HFFc6 (cell line): ENCODE measurements at regions not wholly inside any gene's neighbourhood (a gene's known extent, or its start where the extent isn't known, plus 50 kb on each side); places are given as distances from the start of the nearest gene placed in this dataset.

Source experiments
- DNase-seq: peaks from one replicate; pipeline ENCODE4 v3.0.0-alpha.2; 2018
- H3K27ac Mint-ChIP-seq: 2 replicates; pipeline ENCODE4 v1.8.0; 2020; ENCODE audit warnings: mild to moderate bottlenecking, mixed read lengths
- H3K27me3 Mint-ChIP-seq: 2 replicates; pipeline ENCODE4 v1.8.0; 2021; ENCODE audit warnings: mild to moderate bottlenecking, moderate library complexity, mixed read lengths; ENCODE audit not compliant: insufficient read depth
- H3K36me3 Mint-ChIP-seq: 2 replicates; pipeline ENCODE4 v1.8.0; 2021; ENCODE audit warnings: low read depth, mixed read lengths
- H3K4me1 Mint-ChIP-seq: 2 replicates; pipeline ENCODE4 v1.8.0; 2020; ENCODE audit warnings: low read depth, mixed read lengths
- H3K4me3 Mint-ChIP-seq: 2 replicates; pipeline ENCODE4 v1.8.0; 2020; ENCODE audit warnings: mild to moderate bottlenecking, moderate library complexity, mixed read lengths
- H3K9me3 Mint-ChIP-seq: 2 replicates; pipeline ENCODE4 v1.8.0; 2020; ENCODE audit warnings: mild to moderate bottlenecking, mixed read lengths
- TF ChIP-seq, protein P1 (sequence below): fragments of 200-600 bp; sonication (generic); IDR thresholded peaks from 2 replicates; pipeline ENCODE4 v1.5.0; 2021; ENCODE audit warnings: antibody characterized with exemption, mild to moderate bottlenecking

GRCh38 chr9:106309925-106310324 is 553.0 kb upstream of the ZNF462 start:
- Mint-ChIP-seq H3K27me3 (no peaks in the 10 kb centered on the region), H3K27ac (no peak overlapping the region), H3K4me1 (no peaks in the 10 kb centered on the region), H3K4me3 (no peak overlapping the region), H3K36me3 (0 out of 2 replicates have a peak, but pooled peaks cover 4% of the 10 kb centered on the region), H3K9me3 (peaks cover 41% of the 10 kb centered on the region)
- no peak for DNase-seq
- TF ChIP-seq, protein P1, sequence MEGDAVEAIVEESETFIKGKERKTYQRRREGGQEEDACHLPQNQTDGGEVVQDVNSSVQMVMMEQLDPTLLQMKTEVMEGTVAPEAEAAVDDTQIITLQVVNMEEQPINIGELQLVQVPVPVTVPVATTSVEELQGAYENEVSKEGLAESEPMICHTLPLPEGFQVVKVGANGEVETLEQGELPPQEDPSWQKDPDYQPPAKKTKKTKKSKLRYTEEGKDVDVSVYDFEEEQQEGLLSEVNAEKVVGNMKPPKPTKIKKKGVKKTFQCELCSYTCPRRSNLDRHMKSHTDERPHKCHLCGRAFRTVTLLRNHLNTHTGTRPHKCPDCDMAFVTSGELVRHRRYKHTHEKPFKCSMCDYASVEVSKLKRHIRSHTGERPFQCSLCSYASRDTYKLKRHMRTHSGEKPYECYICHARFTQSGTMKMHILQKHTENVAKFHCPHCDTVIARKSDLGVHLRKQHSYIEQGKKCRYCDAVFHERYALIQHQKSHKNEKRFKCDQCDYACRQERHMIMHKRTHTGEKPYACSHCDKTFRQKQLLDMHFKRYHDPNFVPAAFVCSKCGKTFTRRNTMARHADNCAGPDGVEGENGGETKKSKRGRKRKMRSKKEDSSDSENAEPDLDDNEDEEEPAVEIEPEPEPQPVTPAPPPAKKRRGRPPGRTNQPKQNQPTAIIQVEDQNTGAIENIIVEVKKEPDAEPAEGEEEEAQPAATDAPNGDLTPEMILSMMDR: no peak

- H3K4me3 Mint-ChIP-seq: no peak overlapping the region
- TF ChIP-seq, protein P1: no peak
- peaks cover 36% of the 10 kb centered on the region for H3K9me3 Mint-ChIP-seq
- no peak for DNase-seq
- no peaks in the 10 kb centered on the region for H3K4me1 Mint-ChIP-seq
- no peaks in the 10 kb centered on the region for H3K27me3 Mint-ChIP-seq
- H3K36me3 Mint-ChIP-seq: 0 out of 2 replicates have a peak, but pooled peaks cover 4% of the 10 kb centered on the region
- no peak overlapping the region for H3K27ac Mint-ChIP-seq
Measured at GRCh38 chr9:106310782-106311181, 552.2 kb upstream of the ZNF462 start.

- Mint-ChIP-seq H3K9me3 (peaks cover 30% of the 10 kb centered on the region), H3K4me1 (no peaks in the 10 kb centered on the region), H3K27me3 (no peaks in the 10 kb centered on the region), H3K36me3 (no peaks in the 10 kb centered on the region), H3K27ac (no peak overlapping the region), H3K4me3 (no peak overlapping the region)
- TF ChIP-seq, protein P1: no peak
- no peak for DNase-seq
Measured at GRCh38 chr9:106312906-106313305, 550.1 kb upstream of the ZNF462 start.

DNA sequence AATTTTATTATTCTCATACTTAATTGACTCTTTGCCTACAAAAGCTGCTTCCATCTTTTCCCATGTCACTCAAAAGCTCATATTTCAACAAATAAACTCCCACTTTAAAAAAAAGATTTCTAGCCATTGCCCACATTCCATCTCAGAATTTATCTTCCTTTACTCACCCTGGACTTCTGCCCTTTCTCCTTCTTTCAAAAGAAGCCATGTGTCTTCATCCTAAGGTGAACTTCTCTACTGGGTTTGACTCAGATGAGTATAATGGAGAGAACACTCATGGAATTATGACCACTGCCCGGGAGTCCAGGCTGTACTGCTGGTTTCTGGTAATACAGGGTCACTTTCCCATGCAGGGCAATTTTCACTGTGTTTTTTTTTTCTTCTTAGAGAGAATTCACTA is 548.5 kb upstream of the ZNF462 start:
- Mint-ChIP-seq H3K4me3 (no peak overlapping the region), H3K27me3 (no peaks in the 10 kb centered on the region), H3K4me1 (no peaks in the 10 kb centered on the region), H3K27ac (no peak overlapping the region), H3K36me3 (no peaks in the 10 kb centered on the region), H3K9me3 (peaks cover 26% of the 10 kb centered on the region)
- no peak for DNase-seq
- TF ChIP-seq, protein P1: no peak

GRCh38 chr9:106321394-106322180 is 541.4 kb upstream of the ZNF462 start:
- no peak overlapping the region for H3K27ac Mint-ChIP-seq

More at GRCh38 chr9:106321394-106322180, 541.4 kb upstream of the ZNF462 start:
- no peak for DNase-seq
- Mint-ChIP-seq H3K4me1 (no peaks in the 10 kb centered on the region), H3K9me3 (peaks cover 16% of the 10 kb centered on the region), H3K4me3 (no peak overlapping the region), H3K36me3 (no peaks in the 10 kb centered on the region), H3K27me3 (no peaks in the 10 kb centered on the region)
- TF ChIP-seq, protein P1: no peak
